Vagina (tissue), 2 donors: ENCODE measurements at regions not wholly inside any gene's neighbourhood (a gene's known extent, or its start where the extent isn't known, plus 50 kb on each side); places are given as distances from the start of the nearest gene placed in this dataset.

Experiments
- CTCF ChIP-seq, 3 experiments: fragments of 450-650 bp in 2 of 3; fragments of 200-600 bp in 1 of 3; sonication (generic) in 1 of 3; IDR thresholded peaks; one replicate each; pipeline ENCODE4 v1.5.1; 2017 to 2019; ENCODE audit warnings: antibody characterized with exemption in 3 of 3, mild to moderate bottlenecking in 2 of 3, moderate library complexity in 2 of 3
- POLR2A ChIP-seq, 2 donors: fragments of 450-650 bp; IDR thresholded peaks; one replicate each; pipeline ENCODE4 v1.6.1; 2017; ENCODE audit warnings: antibody characterized with exemption in 2 of 2, mild to moderate bottlenecking in 2 of 2, moderate library complexity in 2 of 2

- TF ChIP-seq POLR2A (IDR thresholded peaks at IDR 0.05) (no peak), CTCF (IDR thresholded peaks at IDR 0.05) (no peak)
Measured at GRCh38 chr15:35150361-35150760, 65.3 kb upstream of the NANOGP8 start.
